ENCODE measurements at regions not wholly inside any gene's neighbourhood (a gene's known extent, or its start where the extent isn't known, plus 50 kb on each side); places are given as distances from the start of the nearest gene placed in this dataset.

GRCh38 chr2:239616729-239617128 is 215.9 kb upstream of the HDAC4 start:
- no peak overlapping the region for H3K4me3 Mint-ChIP-seq
- H3K27ac ChIP-seq (ENCODE audit: low read depth, low read length) = no peak overlapping the region
- no peaks in the 10 kb centered on the region for H3K9me3 ChIP-seq (ENCODE audit: control insufficient read depth in 2 of 3, low read length in 3 of 3)
- no peaks in the 10 kb centered on the region for H3K36me3 ChIP-seq (ENCODE audit: control insufficient read depth in 2 of 3, insufficient read depth in 3 of 3, low read length in 3 of 3)
- intact Hi-C loops (cut with micrococcal nuclease) = no loop called here
- H3K4me1 ChIP-seq (ENCODE audit: control insufficient read depth in 2 of 2, insufficient read depth in 2 of 2, low read length in 2 of 2) = no peaks in the 10 kb centered on the region
- peaks cover 0 to 16% (median 0%) of the 10 kb centered on the region in 5 donors for H3K27me3 Mint-ChIP-seq
- no peak for DNase-seq
- H3K9me3 Mint-ChIP-seq = peaks cover 0 to 33% (median 7%) of the 10 kb centered on the region in 11 donors
- no peak for ATAC-seq
- H3K27ac Mint-ChIP-seq = no peak overlapping the region
- H3K4me3 ChIP-seq (ENCODE audit: low read length) = no peak overlapping the region
- H3K4me1 Mint-ChIP-seq = peaks cover 0 to 19% (median 6%) of the 10 kb centered on the region in 7 donors
- H3K27me3 ChIP-seq (ENCODE audit: control insufficient read depth in 2 of 2, insufficient read depth in 2 of 2, low read length in 2 of 2) = no peaks in the 10 kb centered on the region
- ChIA-PET POLR2A (no interaction called here), CTCF (no interaction called here)
- peaks cover 0 to 6% (median 0%) of the 10 kb centered on the region in 5 donors for H3K36me3 Mint-ChIP-seq

- Histone ChIP-seq H3K4me3 (ENCODE audit: low read length) (no peak overlapping the region), H3K36me3 (ENCODE audit: control insufficient read depth in 2 of 3, insufficient read depth in 3 of 3, low read length in 3 of 3) (no peaks in the 10 kb centered on the region), H3K27me3 (ENCODE audit: control insufficient read depth in 2 of 2, insufficient read depth in 2 of 2, low read length in 2 of 2) (no peaks in the 10 kb centered on the region), H3K4me1 (ENCODE audit: control insufficient read depth in 2 of 2, insufficient read depth in 2 of 2, low read length in 2 of 2) (peaks cover 0 to 12% of the 10 kb centered on the region in 2 donors), H3K9me3 (ENCODE audit: control insufficient read depth in 2 of 3, low read length in 3 of 3) (no peaks in the 10 kb centered on the region), H3K27ac (ENCODE audit: low read depth, low read length) (no peak overlapping the region)
- DNase-seq (no peak), ATAC-seq (no peak)
- no peak overlapping the region for H3K4me3 Mint-ChIP-seq
- H3K27ac Mint-ChIP-seq = no peak overlapping the region
- peaks cover 0 to 10% (median 0%) of the 10 kb centered on the region in 7 donors for H3K4me1 Mint-ChIP-seq
- no peaks in the 10 kb centered on the region for H3K36me3 Mint-ChIP-seq
- intact Hi-C loops (cut with micrococcal nuclease) = no loop called here
- H3K9me3 Mint-ChIP-seq = peaks cover 0 to 11% (median 3%) of the 10 kb centered on the region in 11 donors
- ChIA-PET CTCF (no interaction called here), POLR2A (no interaction called here)
- H3K27me3 Mint-ChIP-seq = peaks cover 0 to 8% (median 4%) of the 10 kb centered on the region in 5 donors
These were observed 211.3 kb upstream of the HDAC4 start for GRCh38 chr2:239612133-239612532.

GRCh38 chr2:239611222-239611795 is 210.5 kb upstream of the HDAC4 start:
- no peak overlapping the region for H3K27ac ChIP-seq (ENCODE audit: low read depth, low read length)
- no peak overlapping the region for H3K4me3 ChIP-seq (ENCODE audit: low read length)
- ChIA-PET CTCF (no interaction called here), POLR2A (no interaction called here)
- no peaks in the 10 kb centered on the region for H3K9me3 ChIP-seq (ENCODE audit: control insufficient read depth in 2 of 3, low read length in 3 of 3)
- no peak overlapping the region for H3K4me3 Mint-ChIP-seq
- H3K27ac Mint-ChIP-seq = no peak overlapping the region
- H3K4me1 ChIP-seq (ENCODE audit: control insufficient read depth in 2 of 2, insufficient read depth in 2 of 2, low read length in 2 of 2) = peaks cover 0 to 12% of the 10 kb centered on the region in 2 donors
- no peaks in the 10 kb centered on the region for H3K27me3 ChIP-seq (ENCODE audit: control insufficient read depth in 2 of 2, insufficient read depth in 2 of 2, low read length in 2 of 2)
- peaks cover 0 to 3% (median 0%) of the 10 kb centered on the region in 11 donors for H3K9me3 Mint-ChIP-seq
- H3K4me1 Mint-ChIP-seq = peaks cover 0 to 13% (median 0%) of the 10 kb centered on the region in 7 donors
- intact Hi-C loops (cut with micrococcal nuclease) = no loop called here
- DNase-seq (no peak), ATAC-seq (no peak)
- peaks cover 7 to 12% (median 9%) of the 10 kb centered on the region in 5 donors for H3K27me3 Mint-ChIP-seq
- no peaks in the 10 kb centered on the region for H3K36me3 ChIP-seq (ENCODE audit: control insufficient read depth in 2 of 3, insufficient read depth in 3 of 3, low read length in 3 of 3)
- no peaks in the 10 kb centered on the region for H3K36me3 Mint-ChIP-seq

- ChIA-PET POLR2A (no interaction called here), CTCF (no interaction called here)
- peaks cover 9 to 18% (median 15%) of the 10 kb centered on the region in 5 donors for H3K27me3 Mint-ChIP-seq
- no peak overlapping the region for H3K27ac Mint-ChIP-seq
- no peak for ATAC-seq
- Histone ChIP-seq H3K4me3 (ENCODE audit: low read length) (no peak overlapping the region), H3K36me3 (ENCODE audit: control insufficient read depth in 2 of 3, insufficient read depth in 3 of 3, low read length in 3 of 3) (no peaks in the 10 kb centered on the region), H3K27ac (ENCODE audit: low read depth, low read length) (no peak overlapping the region), H3K27me3 (ENCODE audit: control insufficient read depth in 2 of 2, insufficient read depth in 2 of 2, low read length in 2 of 2) (no peaks in the 10 kb centered on the region), H3K9me3 (ENCODE audit: control insufficient read depth in 2 of 3, low read length in 3 of 3) (no peaks in the 10 kb centered on the region), H3K4me1 (ENCODE audit: control insufficient read depth in 2 of 2, insufficient read depth in 2 of 2, low read length in 2 of 2) (peaks cover 0 to 12% of the 10 kb centered on the region in 2 donors)
- DNase-seq = peak in 1 of 9 donors; percentile 3
- H3K4me1 Mint-ChIP-seq = peaks cover 0 to 16% (median 3%) of the 10 kb centered on the region in 7 donors
- no peaks in the 10 kb centered on the region for H3K9me3 Mint-ChIP-seq
- intact Hi-C loops (cut with micrococcal nuclease) = no loop called here
- no peaks in the 10 kb centered on the region for H3K36me3 Mint-ChIP-seq
- no peak overlapping the region for H3K4me3 Mint-ChIP-seq
These were observed 209.8 kb upstream of the HDAC4 start for GRCh38 chr2:239610457-239611221.

GRCh38 chr2:239609607-239610310 is 208.9 kb upstream of the HDAC4 start:
- no peaks in the 10 kb centered on the region for H3K36me3 ChIP-seq (ENCODE audit: control insufficient read depth in 2 of 3, insufficient read depth in 3 of 3, low read length in 3 of 3)
- intact Hi-C loops (cut with micrococcal nuclease) = no loop called here
- Mint-ChIP-seq H3K4me3 (no peak overlapping the region), H3K27me3 (peaks cover 11 to 21% (median 16%) of the 10 kb centered on the region in 5 donors), H3K9me3 (no peaks in the 10 kb centered on the region), H3K4me1 (peaks cover 0 to 16% (median 3%) of the 10 kb centered on the region in 7 donors), H3K36me3 (no peaks in the 10 kb centered on the region), H3K27ac (no peak overlapping the region)
- ATAC-seq = peak; percentile 39
- no peaks in the 10 kb centered on the region for H3K27me3 ChIP-seq (ENCODE audit: control insufficient read depth in 2 of 2, insufficient read depth in 2 of 2, low read length in 2 of 2)
- CTCF ChIA-PET = no interaction called here
- no peak overlapping the region for H3K4me3 ChIP-seq (ENCODE audit: low read length)
- H3K9me3 ChIP-seq (ENCODE audit: control insufficient read depth in 2 of 3, low read length in 3 of 3) = no peaks in the 10 kb centered on the region
- H3K4me1 ChIP-seq (ENCODE audit: control insufficient read depth in 2 of 2, insufficient read depth in 2 of 2, low read length in 2 of 2) = peaks cover 0 to 12% of the 10 kb centered on the region in 2 donors
- peak in 1 of 9 donors; percentile 4 for DNase-seq
- no peak overlapping the region for H3K27ac ChIP-seq (ENCODE audit: low read depth, low read length)
- POLR2A ChIA-PET = no interaction called here

- ChIA-PET POLR2A (no interaction called here), CTCF (no interaction called here)
- Mint-ChIP-seq H3K27ac (no peak overlapping the region), H3K9me3 (no peaks in the 10 kb centered on the region), H3K27me3 (peaks cover 13 to 25% (median 16%) of the 10 kb centered on the region in 5 donors), H3K4me1 (peaks cover 0 to 16% (median 3%) of the 10 kb centered on the region in 7 donors), H3K4me3 (no peak overlapping the region), H3K36me3 (peaks cover 0 to 2% (median 0%) of the 10 kb centered on the region in 5 donors)
- H3K9me3 ChIP-seq (ENCODE audit: control insufficient read depth in 2 of 3, low read length in 3 of 3) = no peaks in the 10 kb centered on the region
- no peak for ATAC-seq
- intact Hi-C loops (cut with micrococcal nuclease) = no loop called here
- H3K4me1 ChIP-seq (ENCODE audit: control insufficient read depth in 2 of 2, insufficient read depth in 2 of 2, low read length in 2 of 2) = peaks cover 0 to 12% of the 10 kb centered on the region in 2 donors
- no peak overlapping the region for H3K4me3 ChIP-seq (ENCODE audit: low read length)
- no peak overlapping the region for H3K27ac ChIP-seq (ENCODE audit: low read depth, low read length)
- H3K27me3 ChIP-seq (ENCODE audit: control insufficient read depth in 2 of 2, insufficient read depth in 2 of 2, low read length in 2 of 2) = no peaks in the 10 kb centered on the region
- no peaks in the 10 kb centered on the region for H3K36me3 ChIP-seq (ENCODE audit: control insufficient read depth in 2 of 3, insufficient read depth in 3 of 3, low read length in 3 of 3)
- peak in 1 of 9 donors; percentile 14 for DNase-seq
These were observed 208.3 kb upstream of the HDAC4 start for GRCh38 chr2:239609162-239609561.
